GM12872 (cell line): ENCODE measurements at regions not wholly inside any gene's neighbourhood (a gene's known extent, or its start where the extent isn't known, plus 50 kb on each side); places are given as distances from the start of the nearest gene placed in this dataset.

Experiments used
- TF ChIP-seq, protein P1 (sequence below): IDR thresholded peaks from 3 replicates; pipeline ENCODE4 v1.5.1; 2011; ENCODE audit warnings: low read depth, mild to moderate bottlenecking, low read length, moderate library complexity; ENCODE audit not compliant: insufficient read depth

DNA sequence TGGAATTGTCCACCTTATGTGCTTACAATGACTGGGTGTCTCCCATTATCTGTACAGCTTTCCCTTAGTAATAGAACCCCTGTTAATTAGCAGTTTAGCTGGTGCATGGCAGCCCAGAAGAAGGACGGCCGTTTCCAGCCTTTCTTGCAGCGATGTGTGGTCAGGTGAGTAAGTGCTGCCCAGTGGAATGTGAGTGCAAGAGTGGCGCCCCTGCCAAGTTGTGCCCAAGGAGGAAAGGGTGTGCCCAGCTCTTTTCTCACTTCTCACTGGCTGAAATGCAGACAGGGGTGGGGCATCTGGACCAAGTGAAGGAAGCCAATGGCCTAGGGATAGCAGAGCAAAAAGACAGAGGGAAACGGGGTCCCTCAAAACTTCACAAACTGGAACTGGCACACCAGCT lies 296.8 kb downstream of the PREX1 start:
- TF ChIP-seq, protein P1, sequence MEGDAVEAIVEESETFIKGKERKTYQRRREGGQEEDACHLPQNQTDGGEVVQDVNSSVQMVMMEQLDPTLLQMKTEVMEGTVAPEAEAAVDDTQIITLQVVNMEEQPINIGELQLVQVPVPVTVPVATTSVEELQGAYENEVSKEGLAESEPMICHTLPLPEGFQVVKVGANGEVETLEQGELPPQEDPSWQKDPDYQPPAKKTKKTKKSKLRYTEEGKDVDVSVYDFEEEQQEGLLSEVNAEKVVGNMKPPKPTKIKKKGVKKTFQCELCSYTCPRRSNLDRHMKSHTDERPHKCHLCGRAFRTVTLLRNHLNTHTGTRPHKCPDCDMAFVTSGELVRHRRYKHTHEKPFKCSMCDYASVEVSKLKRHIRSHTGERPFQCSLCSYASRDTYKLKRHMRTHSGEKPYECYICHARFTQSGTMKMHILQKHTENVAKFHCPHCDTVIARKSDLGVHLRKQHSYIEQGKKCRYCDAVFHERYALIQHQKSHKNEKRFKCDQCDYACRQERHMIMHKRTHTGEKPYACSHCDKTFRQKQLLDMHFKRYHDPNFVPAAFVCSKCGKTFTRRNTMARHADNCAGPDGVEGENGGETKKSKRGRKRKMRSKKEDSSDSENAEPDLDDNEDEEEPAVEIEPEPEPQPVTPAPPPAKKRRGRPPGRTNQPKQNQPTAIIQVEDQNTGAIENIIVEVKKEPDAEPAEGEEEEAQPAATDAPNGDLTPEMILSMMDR: no peak

DNA sequence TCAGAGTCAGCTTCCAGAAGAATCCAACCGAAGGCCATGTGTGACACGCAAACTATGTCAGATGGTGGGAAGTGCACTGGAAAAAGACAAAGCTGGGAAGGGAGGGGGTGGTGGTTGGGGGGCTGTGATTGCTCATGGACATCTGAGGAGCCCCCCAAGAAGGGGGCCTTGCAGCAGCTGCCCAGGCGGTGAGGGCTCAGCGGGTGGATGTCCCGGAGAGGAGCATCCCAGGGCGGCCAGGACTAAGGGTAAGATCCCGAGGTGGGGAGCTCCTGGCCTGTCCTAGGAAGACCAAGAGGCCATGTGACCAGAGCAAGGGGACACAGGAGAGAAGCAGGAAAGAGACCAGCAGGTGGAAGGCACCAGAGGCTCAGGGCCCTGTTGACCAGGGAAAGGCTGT lies 299.5 kb downstream of the PREX1 start:
- TF ChIP-seq, protein P1: no peak

DNA sequence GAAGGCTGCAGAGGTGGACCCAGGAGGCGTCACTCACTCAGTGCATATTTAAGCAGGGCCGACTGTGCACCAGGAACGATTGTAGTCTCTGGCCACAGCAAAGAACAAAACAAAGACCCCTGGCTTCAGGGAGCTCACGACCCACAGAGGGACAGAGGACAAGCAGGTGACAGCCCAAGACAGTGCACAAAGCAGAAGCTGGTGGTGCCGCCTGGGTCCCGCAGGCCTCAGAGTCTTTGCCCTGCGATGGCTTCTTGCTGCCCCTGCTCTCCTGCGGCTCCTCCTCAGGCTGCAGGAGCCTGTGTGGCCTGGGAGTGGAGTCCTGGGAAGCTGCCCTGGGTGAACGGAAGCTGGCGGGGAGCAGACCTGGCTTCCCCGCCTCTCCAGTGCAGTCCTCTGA lies 300.0 kb downstream of the PREX1 start:
- TF ChIP-seq, protein P1: no peak

DNA sequence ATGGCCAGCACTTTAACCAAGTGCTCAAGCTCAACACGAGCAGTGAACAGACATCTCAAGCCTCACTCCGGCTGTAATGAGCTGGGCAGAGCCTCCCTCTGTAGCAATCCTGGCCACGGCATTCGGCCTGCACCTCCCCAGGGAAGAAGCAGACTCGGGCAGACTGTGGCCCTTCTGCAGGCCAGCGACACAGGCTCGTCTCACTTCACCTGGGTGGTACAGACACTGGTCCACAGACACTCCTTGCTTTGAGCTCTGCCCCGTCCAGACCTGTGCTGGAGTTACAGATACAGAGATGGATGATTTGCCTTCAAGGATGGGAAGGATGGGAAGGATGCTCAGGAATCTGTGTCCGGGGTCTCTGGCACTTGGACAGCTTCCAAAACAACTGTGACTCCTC lies 300.9 kb downstream of the PREX1 start:
- TF ChIP-seq, protein P1: no peak

DNA sequence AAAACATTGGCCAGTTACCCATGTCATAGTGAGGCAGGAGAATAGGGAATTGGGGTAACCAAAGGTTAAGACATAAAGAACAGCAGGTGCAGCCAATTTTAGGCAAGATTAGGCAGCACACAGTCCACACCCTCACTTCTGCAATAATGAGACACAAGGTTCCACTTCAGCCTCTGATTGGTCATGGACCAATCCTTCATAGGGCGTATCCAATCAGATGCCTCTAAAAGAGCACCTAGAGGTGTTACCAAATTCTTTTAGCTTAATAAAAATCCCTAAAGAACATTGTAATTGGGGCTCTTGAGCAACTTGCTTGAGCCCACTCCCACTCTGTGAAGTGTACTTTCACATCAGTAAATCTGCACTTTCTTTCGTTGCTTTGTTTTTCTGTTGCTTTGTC lies 302.4 kb downstream of the PREX1 start:
- TF ChIP-seq, protein P1: no peak

DNA sequence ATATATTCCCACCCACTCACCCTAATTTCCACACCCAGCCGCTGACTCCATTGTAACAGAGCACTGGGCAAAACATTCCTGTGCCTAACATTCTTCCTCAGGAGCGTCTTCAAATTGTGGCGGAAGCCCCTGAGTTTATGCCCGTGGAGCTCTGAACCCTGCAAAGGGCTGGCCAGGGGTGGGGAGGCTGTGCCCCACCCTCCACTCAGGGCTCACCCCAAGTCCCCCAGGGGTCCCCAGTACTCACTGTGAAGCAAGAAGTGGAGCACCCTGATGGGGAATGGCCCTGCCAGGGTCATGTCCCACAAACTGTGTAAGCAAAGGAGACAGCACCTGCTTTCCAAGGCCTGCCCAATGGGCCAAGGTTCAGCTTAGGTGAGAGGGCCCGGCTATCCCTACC lies 303.2 kb downstream of the PREX1 start:
- TF ChIP-seq, protein P1: no peak

DNA sequence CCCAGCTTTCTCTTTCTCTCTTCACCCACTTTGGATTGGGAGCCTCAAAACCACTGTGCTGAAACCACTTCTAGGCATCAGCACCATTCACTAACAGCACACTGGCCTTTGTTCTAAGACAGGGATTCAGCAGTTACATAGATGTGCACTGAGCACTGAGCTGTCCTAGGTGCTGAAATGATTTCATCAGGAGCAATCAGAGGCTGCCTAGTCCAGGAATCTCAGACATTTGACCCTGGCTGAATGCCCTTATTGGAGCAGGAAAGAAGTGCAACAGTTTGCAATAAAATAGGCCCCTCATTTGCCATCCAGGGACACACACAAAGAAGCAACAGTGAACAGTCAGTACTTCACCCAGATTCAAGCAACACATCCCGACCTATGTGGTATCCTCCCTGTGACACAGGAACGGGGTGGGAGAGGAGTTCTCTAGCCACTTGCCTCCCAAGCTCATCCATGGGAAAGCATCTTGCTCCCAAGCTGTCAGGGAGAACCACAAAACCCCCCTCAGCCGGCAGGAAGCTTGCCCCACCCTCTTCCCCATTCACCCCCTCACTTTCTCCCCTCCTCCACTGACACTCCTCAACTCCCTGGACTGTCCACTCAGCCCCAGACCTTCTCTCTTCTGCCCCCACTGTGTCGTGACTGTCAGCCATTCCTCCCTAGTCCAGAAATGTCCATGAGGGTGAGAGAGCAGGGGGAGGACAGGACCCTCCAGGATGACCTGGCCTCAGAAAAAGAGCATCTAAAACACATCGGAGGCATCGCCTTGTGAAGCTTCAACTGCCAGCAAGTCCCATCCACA lies 304.4 kb downstream of the PREX1 start:
- TF ChIP-seq, protein P1: no peak
